A549 (cell line): ENCODE measurements at regions not wholly inside any gene's neighbourhood (a gene's known extent, or its start where the extent isn't known, plus 50 kb on each side); places are given as distances from the start of the nearest gene placed in this dataset.

Experiments used
- CHD2 ChIP-seq: fragments of 150-350 bp; IDR thresholded peaks from 2 replicates; pipeline ENCODE4 v1.6.1; 2014; ENCODE audit warnings: low read length; ENCODE audit not compliant: partially characterized antibody
- EP300 ChIP-seq, 2 experiments: fragments of >200 bp; sonication (Bioruptor Twin); formaldehyde crosslinking; IDR thresholded peaks; 2 replicates in 1 of 2; 3 replicates in 1 of 2; pipeline ENCODE4 v1.6.1; 2016 to 2017
- JUN ChIP-seq, 2 experiments: fragments of >200 bp; sonication (Bioruptor Twin); formaldehyde crosslinking; IDR thresholded peaks; 2 replicates in 1 of 2; 3 replicates in 1 of 2; pipeline ENCODE4 v1.6.1; 2016 to 2017
- MAFK ChIP-seq: fragments of 450-650 bp; IDR thresholded peaks from 2 replicates; pipeline ENCODE4 v1.6.1; 2014; ENCODE audit not compliant: partially characterized antibody
- POLR2A ChIP-seq: IDR thresholded peaks from 2 replicates; pipeline ENCODE4 v1.6.1; 2012; ENCODE audit warnings: mild to moderate bottlenecking, low read length
- RFX5 ChIP-seq: fragments of 450-650 bp; IDR thresholded peaks from 2 replicates; pipeline ENCODE4 v1.7.1; 2014; ENCODE audit warnings: antibody characterized with exemption, mild to moderate bottlenecking, moderate library complexity
- TF ChIP-seq, protein P1 (sequence below): fragments of 450-650 bp; IDR thresholded peaks from 2 replicates; pipeline ENCODE4 v1.6.1; 2014; ENCODE audit warnings: antibody characterized with exemption
- TF ChIP-seq, protein P2 (sequence below): fragments of >200 bp; sonication (Bioruptor Twin); formaldehyde crosslinking; IDR thresholded peaks from 3 replicates; pipeline ENCODE4 v1.5.1; 2016

DNA sequence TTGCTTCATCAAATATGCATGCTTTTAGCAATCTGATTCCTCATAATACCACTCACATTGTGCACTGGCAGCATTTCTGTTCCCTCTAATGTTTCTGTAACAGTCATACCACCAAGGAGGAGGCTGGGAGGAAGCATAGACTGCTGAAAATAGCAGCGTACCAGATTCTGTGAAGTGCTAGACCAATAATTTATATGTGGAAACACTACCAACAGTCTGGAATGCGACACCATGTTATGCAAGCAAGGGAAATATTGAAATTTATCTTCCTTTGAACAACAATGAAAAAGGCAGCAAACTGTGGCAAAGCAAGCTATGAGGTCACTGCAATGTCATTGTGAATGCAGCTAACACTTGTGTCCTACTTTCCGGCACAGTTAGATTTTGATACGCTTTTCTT lies 1388.0 kb downstream of the EFNB2 start:
- TF ChIP-seq, protein P1, sequence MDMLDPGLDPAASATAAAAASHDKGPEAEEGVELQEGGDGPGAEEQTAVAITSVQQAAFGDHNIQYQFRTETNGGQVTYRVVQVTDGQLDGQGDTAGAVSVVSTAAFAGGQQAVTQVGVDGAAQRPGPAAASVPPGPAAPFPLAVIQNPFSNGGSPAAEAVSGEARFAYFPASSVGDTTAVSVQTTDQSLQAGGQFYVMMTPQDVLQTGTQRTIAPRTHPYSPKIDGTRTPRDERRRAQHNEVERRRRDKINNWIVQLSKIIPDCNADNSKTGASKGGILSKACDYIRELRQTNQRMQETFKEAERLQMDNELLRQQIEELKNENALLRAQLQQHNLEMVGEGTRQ, result no peak
- no peak for TF ChIP-seq JUN (IDR thresholded peaks at IDR 0.05)
- TF ChIP-seq, protein P2, sequence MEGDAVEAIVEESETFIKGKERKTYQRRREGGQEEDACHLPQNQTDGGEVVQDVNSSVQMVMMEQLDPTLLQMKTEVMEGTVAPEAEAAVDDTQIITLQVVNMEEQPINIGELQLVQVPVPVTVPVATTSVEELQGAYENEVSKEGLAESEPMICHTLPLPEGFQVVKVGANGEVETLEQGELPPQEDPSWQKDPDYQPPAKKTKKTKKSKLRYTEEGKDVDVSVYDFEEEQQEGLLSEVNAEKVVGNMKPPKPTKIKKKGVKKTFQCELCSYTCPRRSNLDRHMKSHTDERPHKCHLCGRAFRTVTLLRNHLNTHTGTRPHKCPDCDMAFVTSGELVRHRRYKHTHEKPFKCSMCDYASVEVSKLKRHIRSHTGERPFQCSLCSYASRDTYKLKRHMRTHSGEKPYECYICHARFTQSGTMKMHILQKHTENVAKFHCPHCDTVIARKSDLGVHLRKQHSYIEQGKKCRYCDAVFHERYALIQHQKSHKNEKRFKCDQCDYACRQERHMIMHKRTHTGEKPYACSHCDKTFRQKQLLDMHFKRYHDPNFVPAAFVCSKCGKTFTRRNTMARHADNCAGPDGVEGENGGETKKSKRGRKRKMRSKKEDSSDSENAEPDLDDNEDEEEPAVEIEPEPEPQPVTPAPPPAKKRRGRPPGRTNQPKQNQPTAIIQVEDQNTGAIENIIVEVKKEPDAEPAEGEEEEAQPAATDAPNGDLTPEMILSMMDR, result no peak
- TF ChIP-seq CHD2, result no peak
- TF ChIP-seq RFX5, result no peak
- TF ChIP-seq EP300 (IDR thresholded peaks at IDR 0.05), result no peak
- TF ChIP-seq POLR2A, result no peak
- TF ChIP-seq MAFK, result no peak
